Activated CD4-positive, alpha-beta memory T cell treated with anti-CD3 and anti-CD28 coated beads, Interleukin-2, amount 10 ng/mL, durations not matched to agents 7 days and 5 days (primary cell): ENCODE measurements at regions not wholly inside any gene's neighbourhood (a gene's known extent, or its start where the extent isn't known, plus 50 kb on each side); places are given as distances from the start of the nearest gene placed in this dataset.
"Not testable (repeated sequence)": the region's sequence is repeated elsewhere in the genome, so short reads cannot be mapped to it uniquely, and the experiment has no call there.

Source experiments
- CTCF ChIA-PET: fragments of 350-600 bp; sonication (Branson Sonifier 250); formaldehyde crosslinking; loops from one replicate; lab custom pipeline; 2021; ENCODE audit warnings: antibody characterized with exemption, inconsistent platforms; lab: Charles Lee
- POLR2A ChIA-PET: fragments of 350-600 bp; sonication (Branson Sonifier 250); formaldehyde crosslinking; loops from one replicate; lab custom pipeline; 2021; ENCODE audit warnings: antibody characterized with exemption; lab: Charles Lee
- DNase-seq: peaks from one replicate; pipeline ENCODE4 v3.0.0-alpha.2; 2020
- H3K27ac Mint-ChIP-seq: one replicate; pipeline ENCODE4 v1.8.0; 2021; ENCODE audit warnings: mild to moderate bottlenecking, mixed read lengths
- H3K27me3 Mint-ChIP-seq: one replicate; pipeline ENCODE4 v1.8.0; 2021; ENCODE audit warnings: mixed read lengths
- H3K36me3 Mint-ChIP-seq: one replicate; pipeline ENCODE4 v1.8.0; 2021; ENCODE audit warnings: low read depth, mixed read lengths
- H3K4me1 Mint-ChIP-seq: one replicate; pipeline ENCODE4 v1.8.0; 2021; ENCODE audit warnings: mixed read lengths
- H3K4me3 Mint-ChIP-seq: one replicate; pipeline ENCODE4 v1.8.0; 2021; ENCODE audit warnings: mild to moderate bottlenecking, mixed read lengths
- H3K9me3 Mint-ChIP-seq: one replicate; pipeline ENCODE4 v1.8.0; 2021; ENCODE audit warnings: mixed read lengths

GRCh38 chrX:31014474-31014873 lies 57.4 kb downstream of the FTHL17 start:
- H3K9me3 Mint-ChIP-seq, H3K27ac Mint-ChIP-seq, CTCF ChIA-PET, POLR2A ChIA-PET, H3K4me1 Mint-ChIP-seq, H3K36me3 Mint-ChIP-seq, DNase-seq, H3K27me3 Mint-ChIP-seq, H3K4me3 Mint-ChIP-seq: not testable (repeated sequence)

- CTCF ChIA-PET = no interaction called here
- H3K27ac Mint-ChIP-seq = no peak overlapping the region
Observed at GRCh38 chrX:31012509-31013025, 59.3 kb downstream of the FTHL17 start.

GRCh38 chrX:31007321-31007720 lies 64.5 kb downstream of the FTHL17 start:
- H3K9me3 Mint-ChIP-seq = no peaks in the 10 kb centered on the region
- no peak overlapping the region for H3K4me3 Mint-ChIP-seq
- no peaks in the 10 kb centered on the region for H3K27me3 Mint-ChIP-seq
- CTCF ChIA-PET = no interaction called here
- DNase-seq = no peak
- H3K27ac Mint-ChIP-seq = no peak overlapping the region
- H3K36me3 Mint-ChIP-seq = no peaks in the 10 kb centered on the region
- POLR2A ChIA-PET = no interaction called here
- no peaks in the 10 kb centered on the region for H3K4me1 Mint-ChIP-seq

More at GRCh38 chrX:31012509-31013025, 59.3 kb downstream of the FTHL17 start:
- Mint-ChIP-seq H3K9me3 (no peaks in the 10 kb centered on the region), H3K36me3 (no peaks in the 10 kb centered on the region), H3K27me3 (no peaks in the 10 kb centered on the region), H3K4me1 (no peaks in the 10 kb centered on the region), H3K4me3 (no peak overlapping the region)
- POLR2A ChIA-PET = no interaction called here
- no peak for DNase-seq

- Mint-ChIP-seq H3K9me3 (no peaks in the 10 kb centered on the region), H3K4me1 (no peaks in the 10 kb centered on the region), H3K36me3 (no peaks in the 10 kb centered on the region), H3K27ac (no peak overlapping the region), H3K4me3 (no peak overlapping the region), H3K27me3 (no peaks in the 10 kb centered on the region)
- no peak for DNase-seq
- ChIA-PET POLR2A (no interaction called here), CTCF (no interaction called here)
Observed at GRCh38 chrX:31006027-31006426, 65.8 kb downstream of the FTHL17 start.

GRCh38 chrX:30997411-30997810 lies 74.4 kb downstream of the FTHL17 start:
- Mint-ChIP-seq H3K36me3 (no peaks in the 10 kb centered on the region), H3K4me3 (no peak overlapping the region), H3K9me3 (no peaks in the 10 kb centered on the region), H3K27ac (no peak overlapping the region), H3K27me3 (no peaks in the 10 kb centered on the region), H3K4me1 (peaks cover 11% of the 10 kb centered on the region)
- CTCF ChIA-PET = no interaction called here
- DNase-seq = no peak
- POLR2A ChIA-PET = no interaction called here

GRCh38 chrX:30995705-30996104 lies 76.1 kb downstream of the FTHL17 start:
- no peak overlapping the region for H3K4me3 Mint-ChIP-seq
- H3K27me3 Mint-ChIP-seq = no peaks in the 10 kb centered on the region
- CTCF ChIA-PET = no interaction called here
- H3K9me3 Mint-ChIP-seq = no peaks in the 10 kb centered on the region
- no peak overlapping the region for H3K27ac Mint-ChIP-seq
- H3K36me3 Mint-ChIP-seq = no peaks in the 10 kb centered on the region
- peaks cover 14% of the 10 kb centered on the region for H3K4me1 Mint-ChIP-seq
- POLR2A ChIA-PET = no interaction called here
- no peak for DNase-seq

GRCh38 chrX:30995060-30995700 lies 76.7 kb downstream of the FTHL17 start:
- CTCF ChIA-PET = no interaction called here
- no peaks in the 10 kb centered on the region for H3K27me3 Mint-ChIP-seq
- DNase-seq = no peak
- H3K4me1 Mint-ChIP-seq = peaks cover 14% of the 10 kb centered on the region
- H3K27ac Mint-ChIP-seq = no peak overlapping the region
- no peaks in the 10 kb centered on the region for H3K36me3 Mint-ChIP-seq
- POLR2A ChIA-PET = no interaction called here
- H3K9me3 Mint-ChIP-seq = no peaks in the 10 kb centered on the region
- no peak overlapping the region for H3K4me3 Mint-ChIP-seq

- H3K27ac Mint-ChIP-seq, H3K4me3 Mint-ChIP-seq, DNase-seq, H3K27me3 Mint-ChIP-seq, POLR2A ChIA-PET, H3K9me3 Mint-ChIP-seq, H3K36me3 Mint-ChIP-seq: not testable (repeated sequence)
- H3K4me1 Mint-ChIP-seq = peaks cover 14% of the 10 kb centered on the region
- CTCF ChIA-PET = interaction anchor here (2.2 kb wide), 1 partner anchor 44 kb away, joined by 6 read pairs; no protein-coding TSS in a partner anchor
Observed at GRCh38 chrX:30994018-30994417, 77.8 kb downstream of the FTHL17 start.

GRCh38 chrX:30992381-30992904 lies 79.4 kb downstream of the FTHL17 start:
- POLR2A ChIA-PET = no interaction called here
- no peak overlapping the region for H3K27ac Mint-ChIP-seq
- no peaks in the 10 kb centered on the region for H3K36me3 Mint-ChIP-seq
- CTCF ChIA-PET = interaction anchor here (2.2 kb wide), 1 partner anchor 46 kb away, joined by 6 read pairs; no protein-coding TSS in a partner anchor
- no peak overlapping the region for H3K4me3 Mint-ChIP-seq
- no peaks in the 10 kb centered on the region for H3K9me3 Mint-ChIP-seq
- H3K27me3 Mint-ChIP-seq = peaks cover 2% of the 10 kb centered on the region
- no peak for DNase-seq
- H3K4me1 Mint-ChIP-seq = peaks cover 14% of the 10 kb centered on the region

GRCh38 chrX:30990361-30990760 lies 81.5 kb downstream of the FTHL17 start:
- H3K27me3 Mint-ChIP-seq = peaks cover 2% of the 10 kb centered on the region
- no peak overlapping the region for H3K27ac Mint-ChIP-seq
- no peaks in the 10 kb centered on the region for H3K9me3 Mint-ChIP-seq
- ChIA-PET POLR2A (no interaction called here), CTCF (no interaction called here)
- H3K4me3 Mint-ChIP-seq = no peak overlapping the region
- H3K36me3 Mint-ChIP-seq = no peaks in the 10 kb centered on the region
- no peak for DNase-seq
- H3K4me1 Mint-ChIP-seq = peaks cover 14% of the 10 kb centered on the region

GRCh38 chrX:30982467-30982866 lies 89.4 kb downstream of the FTHL17 start:
- H3K27me3 Mint-ChIP-seq = no peaks in the 10 kb centered on the region
- ChIA-PET CTCF (no interaction called here), POLR2A (no interaction called here)

GRCh38 chrX:30981968-30982367 lies 89.9 kb downstream of the FTHL17 start:
- no peak overlapping the region for H3K27ac Mint-ChIP-seq
- H3K36me3 Mint-ChIP-seq = no peaks in the 10 kb centered on the region
- no peaks in the 10 kb centered on the region for H3K9me3 Mint-ChIP-seq
- DNase-seq = no peak
- H3K4me1 Mint-ChIP-seq = peaks cover 9% of the 10 kb centered on the region
- H3K27me3 Mint-ChIP-seq = no peaks in the 10 kb centered on the region
- H3K4me3 Mint-ChIP-seq = no peak overlapping the region
- POLR2A ChIA-PET = no interaction called here
- CTCF ChIA-PET = no interaction called here

More at GRCh38 chrX:30982467-30982866, 89.4 kb downstream of the FTHL17 start:
- no peak overlapping the region for H3K4me3 Mint-ChIP-seq
- H3K4me1 Mint-ChIP-seq = peaks cover 9% of the 10 kb centered on the region
- H3K27ac Mint-ChIP-seq = no peak overlapping the region
- H3K9me3 Mint-ChIP-seq = no peaks in the 10 kb centered on the region
- no peak for DNase-seq
- no peaks in the 10 kb centered on the region for H3K36me3 Mint-ChIP-seq

- no peak overlapping the region for H3K27ac Mint-ChIP-seq
- no peaks in the 10 kb centered on the region for H3K36me3 Mint-ChIP-seq
- H3K9me3 Mint-ChIP-seq = no peaks in the 10 kb centered on the region
- ChIA-PET POLR2A (no interaction called here), CTCF (interaction anchor here (0.6 kb wide), 1 partner anchor 419 kb away, joined by 4 read pairs; no protein-coding TSS in a partner anchor)
- peaks cover 4% of the 10 kb centered on the region for H3K27me3 Mint-ChIP-seq
- no peak for DNase-seq
- H3K4me3 Mint-ChIP-seq = no peak overlapping the region
- peaks cover 9% of the 10 kb centered on the region for H3K4me1 Mint-ChIP-seq
Observed at GRCh38 chrX:30979271-30979670, 90.2 kb upstream of the TAB3 start.

GRCh38 chrX:30975467-30975866 lies 86.4 kb upstream of the TAB3 start:
- ChIA-PET POLR2A (no interaction called here), CTCF (no interaction called here)
- H3K4me1 Mint-ChIP-seq = peaks cover 7% of the 10 kb centered on the region
- no peaks in the 10 kb centered on the region for H3K9me3 Mint-ChIP-seq
- peaks cover 4% of the 10 kb centered on the region for H3K27me3 Mint-ChIP-seq
- no peaks in the 10 kb centered on the region for H3K36me3 Mint-ChIP-seq
- H3K27ac Mint-ChIP-seq = no peak overlapping the region
- no peak for DNase-seq
- no peak overlapping the region for H3K4me3 Mint-ChIP-seq
